Keratinocyte (primary cell): ENCODE measurements at regions not wholly inside any gene's neighbourhood (a gene's known extent, or its start where the extent isn't known, plus 50 kb on each side); places are given as distances from the start of the nearest gene placed in this dataset.

Experiments used
- EZH2 ChIP-seq: IDR thresholded peaks from one replicate; pipeline ENCODE4 v1.6.1; 2012; ENCODE audit warnings: inconsistent platforms, mild to moderate bottlenecking, low read length, moderate library complexity
- TF ChIP-seq, protein P1 (sequence below), 3 experiments: IDR thresholded peaks in 1 of 3; conservative IDR thresholded peaks in 1 of 3; optimal IDR thresholded peaks in 1 of 3; 2 replicates in 2 of 3; 3 replicates in 1 of 3; pipeline versions ENCODE3 to v1.5.1; 2011; ENCODE audit warnings: low read length in 3 of 3, mild to moderate bottlenecking in 3 of 3, moderate library complexity in 2 of 3, control low read depth in 1 of 3, inconsistent platforms in 1 of 3; ENCODE audit not compliant: insufficient read depth in 2 of 3; ENCODE audit errors: extremely low read depth in 1 of 3

DNA sequence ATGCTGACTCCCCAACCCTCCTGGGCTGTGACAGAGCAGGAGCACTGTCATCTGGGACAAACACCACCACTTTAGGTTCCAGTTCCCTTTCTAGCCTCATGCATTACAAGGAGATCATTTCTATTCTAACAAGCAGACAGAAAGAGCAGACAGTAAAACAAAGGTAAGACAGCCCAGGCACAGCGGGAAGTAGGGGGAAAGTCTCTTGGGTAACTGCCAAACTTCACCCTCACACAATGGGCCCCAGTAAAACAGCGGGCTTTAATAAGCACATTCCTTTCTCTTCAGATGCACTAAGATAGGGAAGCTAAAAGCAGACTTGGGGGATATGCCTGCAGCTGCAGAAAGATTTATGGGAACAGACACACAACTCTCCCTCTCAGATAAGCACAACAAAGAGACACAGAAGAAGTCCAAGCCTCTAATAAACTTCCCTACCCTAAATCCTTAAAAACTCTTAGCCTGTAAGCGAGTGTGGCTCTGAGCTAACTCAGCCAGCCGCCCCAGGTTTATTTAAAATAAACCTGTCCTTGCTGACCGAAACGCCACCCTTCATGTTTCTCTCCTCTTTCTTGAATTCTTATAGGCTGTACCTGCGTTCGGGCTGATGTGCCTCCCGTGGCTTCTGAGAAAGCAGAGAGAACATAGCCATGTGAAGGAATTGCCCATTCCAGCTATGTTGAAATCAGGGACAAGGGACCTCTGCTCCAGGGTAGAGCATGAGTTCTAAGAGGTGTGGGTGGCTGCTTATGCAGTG is 726.8 kb upstream of the DDX18 start:
- TF ChIP-seq EZH2 = no peak
- TF ChIP-seq, protein P1, sequence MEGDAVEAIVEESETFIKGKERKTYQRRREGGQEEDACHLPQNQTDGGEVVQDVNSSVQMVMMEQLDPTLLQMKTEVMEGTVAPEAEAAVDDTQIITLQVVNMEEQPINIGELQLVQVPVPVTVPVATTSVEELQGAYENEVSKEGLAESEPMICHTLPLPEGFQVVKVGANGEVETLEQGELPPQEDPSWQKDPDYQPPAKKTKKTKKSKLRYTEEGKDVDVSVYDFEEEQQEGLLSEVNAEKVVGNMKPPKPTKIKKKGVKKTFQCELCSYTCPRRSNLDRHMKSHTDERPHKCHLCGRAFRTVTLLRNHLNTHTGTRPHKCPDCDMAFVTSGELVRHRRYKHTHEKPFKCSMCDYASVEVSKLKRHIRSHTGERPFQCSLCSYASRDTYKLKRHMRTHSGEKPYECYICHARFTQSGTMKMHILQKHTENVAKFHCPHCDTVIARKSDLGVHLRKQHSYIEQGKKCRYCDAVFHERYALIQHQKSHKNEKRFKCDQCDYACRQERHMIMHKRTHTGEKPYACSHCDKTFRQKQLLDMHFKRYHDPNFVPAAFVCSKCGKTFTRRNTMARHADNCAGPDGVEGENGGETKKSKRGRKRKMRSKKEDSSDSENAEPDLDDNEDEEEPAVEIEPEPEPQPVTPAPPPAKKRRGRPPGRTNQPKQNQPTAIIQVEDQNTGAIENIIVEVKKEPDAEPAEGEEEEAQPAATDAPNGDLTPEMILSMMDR (optimal IDR thresholded peaks at IDR 0.05 in 1 of 3, IDR thresholded peaks at IDR 0.05 in 1 of 3, conservative IDR thresholded peaks at IDR 0.05 in 1 of 3; ENCODE audit: extremely low read depth in 1 of 3, insufficient read depth in 2 of 3, low read length in 3 of 3) = no peak
